NB4 (cell line): ENCODE measurements at regions not wholly inside any gene's neighbourhood (a gene's known extent, or its start where the extent isn't known, plus 50 kb on each side); places are given as distances from the start of the nearest gene placed in this dataset.

Source experiments
- DNase-seq: peaks from one replicate; pipeline ENCODE4 v3.0.0; 2010; ENCODE audit warnings: low read depth
- H3K4me3 ChIP-seq: one replicate; pipeline ENCODE4 v1.5.1; 2011; ENCODE audit warnings: mild to moderate bottlenecking, low read depth, low read length, moderate library complexity
- MYC ChIP-seq: IDR thresholded peaks from 2 replicates; pipeline ENCODE4 v1.6.1; 2011; ENCODE audit warnings: low read depth, low read length
- POLR2A ChIP-seq: IDR thresholded peaks from 2 replicates; pipeline ENCODE4 v1.6.1; 2011; ENCODE audit warnings: mild to moderate bottlenecking; ENCODE audit not compliant: insufficient read length; ENCODE audit errors: extremely low read depth
- TF ChIP-seq, protein P1 (sequence below): IDR thresholded peaks from 2 replicates; pipeline ENCODE4 v1.6.1; 2011; ENCODE audit warnings: low read depth, low read length
- TF ChIP-seq, protein P2 (sequence below): IDR thresholded peaks from one replicate; pipeline ENCODE4 v1.5.1; 2012; ENCODE audit warnings: low read depth, low read length

DNA sequence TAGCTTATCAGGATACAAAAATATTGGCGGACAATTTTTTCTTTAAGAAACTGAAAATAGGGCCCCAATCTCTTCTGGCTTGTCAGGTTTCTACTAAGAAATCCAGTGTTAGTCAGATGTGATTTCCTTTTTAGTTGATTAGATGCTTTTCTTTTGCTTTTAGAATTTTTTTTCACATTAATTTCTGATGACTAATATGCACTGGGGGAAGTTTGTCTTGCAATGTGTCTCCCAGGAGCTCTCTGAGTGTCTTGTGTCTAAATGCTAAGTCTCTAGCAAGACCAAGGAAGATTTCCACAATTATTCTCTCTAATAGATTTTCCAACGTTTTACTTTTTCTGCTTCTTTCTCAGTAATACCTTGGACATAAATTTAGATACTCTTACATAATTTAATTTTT lies 559.8 kb upstream of the TYRP1 start:
- no peak overlapping the region for H3K4me3 ChIP-seq
- TF ChIP-seq, protein P1, sequence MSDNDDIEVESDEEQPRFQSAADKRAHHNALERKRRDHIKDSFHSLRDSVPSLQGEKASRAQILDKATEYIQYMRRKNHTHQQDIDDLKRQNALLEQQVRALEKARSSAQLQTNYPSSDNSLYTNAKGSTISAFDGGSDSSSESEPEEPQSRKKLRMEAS: no peak
- TF ChIP-seq MYC: no peak
- TF ChIP-seq, protein P2, sequence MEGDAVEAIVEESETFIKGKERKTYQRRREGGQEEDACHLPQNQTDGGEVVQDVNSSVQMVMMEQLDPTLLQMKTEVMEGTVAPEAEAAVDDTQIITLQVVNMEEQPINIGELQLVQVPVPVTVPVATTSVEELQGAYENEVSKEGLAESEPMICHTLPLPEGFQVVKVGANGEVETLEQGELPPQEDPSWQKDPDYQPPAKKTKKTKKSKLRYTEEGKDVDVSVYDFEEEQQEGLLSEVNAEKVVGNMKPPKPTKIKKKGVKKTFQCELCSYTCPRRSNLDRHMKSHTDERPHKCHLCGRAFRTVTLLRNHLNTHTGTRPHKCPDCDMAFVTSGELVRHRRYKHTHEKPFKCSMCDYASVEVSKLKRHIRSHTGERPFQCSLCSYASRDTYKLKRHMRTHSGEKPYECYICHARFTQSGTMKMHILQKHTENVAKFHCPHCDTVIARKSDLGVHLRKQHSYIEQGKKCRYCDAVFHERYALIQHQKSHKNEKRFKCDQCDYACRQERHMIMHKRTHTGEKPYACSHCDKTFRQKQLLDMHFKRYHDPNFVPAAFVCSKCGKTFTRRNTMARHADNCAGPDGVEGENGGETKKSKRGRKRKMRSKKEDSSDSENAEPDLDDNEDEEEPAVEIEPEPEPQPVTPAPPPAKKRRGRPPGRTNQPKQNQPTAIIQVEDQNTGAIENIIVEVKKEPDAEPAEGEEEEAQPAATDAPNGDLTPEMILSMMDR: no peak
- no peak for TF ChIP-seq POLR2A
- no peak for DNase-seq

DNA sequence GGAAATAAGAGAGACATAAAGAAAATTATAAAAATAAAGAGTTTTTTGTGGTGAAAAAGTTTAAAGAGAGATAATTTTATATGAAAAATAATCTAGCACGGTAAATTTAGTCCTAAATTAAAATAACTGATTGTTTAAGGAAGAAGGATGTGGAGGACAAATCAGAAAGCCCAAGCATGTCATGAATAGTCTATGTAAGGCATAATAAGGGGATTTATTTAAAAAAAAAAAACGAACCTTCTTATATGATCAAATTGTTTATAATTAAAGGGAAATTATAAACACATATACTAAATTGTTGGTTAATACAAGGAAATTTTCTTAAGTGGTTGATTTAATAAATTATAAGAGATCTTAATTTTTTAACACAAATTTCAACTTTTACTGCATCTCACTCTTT lies 551.8 kb upstream of the TYRP1 start:
- H3K4me3 ChIP-seq: no peak overlapping the region
- DNase-seq: peak; percentile 23
- TF ChIP-seq MYC (no peak), POLR2A (no peak)
- TF ChIP-seq, protein P2: no peak
- TF ChIP-seq, protein P1: no peak

DNA sequence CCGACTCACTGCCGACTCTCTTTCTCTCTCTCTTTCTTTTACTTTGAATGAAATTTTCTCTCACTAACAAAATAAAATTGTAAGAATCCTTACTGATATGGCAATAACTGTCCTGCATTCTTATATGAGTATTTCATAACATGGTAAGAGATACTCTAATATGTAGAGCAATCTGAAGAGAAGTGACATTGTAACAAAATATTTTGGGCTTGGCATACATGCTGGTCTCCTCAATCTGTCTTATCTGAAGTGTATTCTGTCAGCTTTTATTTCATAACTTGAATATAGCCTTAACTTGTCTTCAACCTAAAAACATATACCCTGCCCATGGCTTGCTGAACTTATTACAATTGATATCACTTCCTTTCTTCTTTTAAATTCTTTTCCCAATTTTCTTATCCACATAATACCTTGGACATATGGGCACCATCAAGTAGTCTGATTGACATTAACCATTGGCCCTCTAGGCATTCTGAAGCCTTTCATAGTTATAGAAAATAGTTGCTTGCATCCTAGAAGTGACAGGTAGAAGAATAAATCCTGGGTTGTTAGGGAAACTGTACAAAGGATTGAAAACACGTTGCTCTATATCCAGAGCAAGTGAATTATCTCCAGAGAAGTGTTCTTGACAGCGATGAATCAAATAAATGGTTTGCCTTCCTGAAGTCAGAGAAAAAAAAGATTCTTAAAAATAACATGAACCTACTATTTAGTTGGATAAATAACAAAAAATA lies 537.6 kb upstream of the TYRP1 start:
- TF ChIP-seq, protein P2: no peak
- TF ChIP-seq, protein P1: no peak
- TF ChIP-seq MYC: no peak
- no peak for TF ChIP-seq POLR2A
- no peak overlapping the region for H3K4me3 ChIP-seq
- no peak for DNase-seq

DNA sequence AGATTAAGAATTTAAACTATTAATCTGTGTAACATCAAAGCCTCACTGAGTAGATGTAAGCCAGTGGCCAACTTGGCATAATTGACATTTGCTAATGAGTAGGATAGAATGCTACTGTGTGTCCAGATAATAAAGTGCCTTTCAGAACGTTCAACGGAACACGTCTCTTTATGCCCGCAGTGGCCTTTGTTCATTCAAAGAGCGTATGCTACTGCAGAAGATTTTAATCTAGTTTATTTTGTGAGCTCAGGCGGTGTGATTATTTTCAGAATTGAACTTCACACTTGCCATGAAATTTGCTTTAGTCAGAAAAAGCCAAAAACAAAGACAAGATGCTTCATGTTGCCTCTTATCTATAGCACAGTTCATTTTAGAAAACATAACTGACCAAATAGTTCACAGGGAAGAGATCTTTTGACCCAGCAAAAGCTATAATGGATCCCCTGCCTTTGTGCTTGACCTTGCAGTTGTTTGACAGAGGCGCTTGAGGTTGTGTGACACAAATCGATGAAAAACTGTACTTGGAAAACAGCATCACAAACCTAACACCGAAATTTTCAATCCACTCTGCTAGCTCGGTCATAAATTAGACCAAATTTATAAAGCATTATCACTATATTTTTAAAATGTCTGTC lies 530.9 kb upstream of the TYRP1 start:
- H3K4me3 ChIP-seq: no peak overlapping the region
- DNase-seq: no peak
- TF ChIP-seq, protein P2: no peak
- TF ChIP-seq POLR2A (no peak), MYC (no peak)
- TF ChIP-seq, protein P1: no peak

DNA sequence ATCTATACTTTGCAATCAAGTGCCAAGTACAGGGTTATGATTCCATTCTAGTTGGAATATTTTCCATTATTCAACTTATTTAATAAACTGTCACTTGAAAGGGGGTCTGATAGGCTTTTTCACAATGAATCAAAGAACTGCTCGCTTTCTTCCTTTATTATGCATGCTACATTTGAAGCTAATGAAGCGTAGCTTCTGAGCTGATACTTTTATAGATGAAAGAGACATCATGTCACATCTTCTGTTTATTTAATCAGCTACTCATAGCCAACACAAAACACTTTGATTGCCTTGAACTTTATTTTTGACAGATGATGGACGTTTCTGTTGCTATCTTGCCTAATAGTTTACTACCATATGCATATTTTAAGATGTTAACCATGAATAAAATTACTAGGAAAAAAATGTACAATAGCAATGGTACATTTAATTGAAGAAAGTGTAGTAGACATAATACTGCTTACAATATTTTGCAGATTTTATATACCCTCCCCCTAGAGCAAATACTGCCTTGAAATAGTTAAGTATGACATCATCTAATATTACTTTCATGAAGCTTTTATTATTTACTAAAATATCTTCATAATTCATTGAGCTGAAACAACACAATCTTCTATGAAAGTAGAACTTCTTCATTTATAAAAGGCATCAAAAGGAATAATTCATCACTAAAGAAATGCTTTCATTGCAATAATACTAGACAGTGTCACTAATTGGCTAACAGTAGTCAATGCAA lies 529.3 kb upstream of the TYRP1 start:
- H3K4me3 ChIP-seq: no peak overlapping the region
- TF ChIP-seq, protein P2: no peak
- TF ChIP-seq POLR2A (no peak), MYC (no peak)
- TF ChIP-seq, protein P1: no peak
- DNase-seq: no peak
